SU-DHL-6 (cell line): ENCODE measurements at regions not wholly inside any gene's neighbourhood (a gene's known extent, or its start where the extent isn't known, plus 50 kb on each side); places are given as distances from the start of the nearest gene placed in this dataset.
A peak's percentile ranks its signal among the peaks of the same experiment; 100 is the strongest.

ENCODE experiments used
- H2AFZ ChIP-seq: fragments of 200-600 bp; sonication (generic); 2 replicates; pipeline ENCODE4 v1.6.1; 2014; ENCODE audit warnings: low read depth, mild to moderate bottlenecking, moderate library complexity, mixed read lengths, antibody characterized with exemption, low read length; ENCODE audit not compliant: severe bottlenecking
- H3F3A ChIP-seq: fragments of 200-600 bp; shearing (Covaris generic); 2 replicates; pipeline ENCODE4 v1.6.0; 2016; ENCODE audit warnings: antibody characterized with exemption, mild to moderate bottlenecking; ENCODE audit not compliant: insufficient read depth
- H3K27ac ChIP-seq: fragments of 200-600 bp; sonication (generic); 2 replicates; pipeline ENCODE4 v1.5.1; 2016; ENCODE audit warnings: low read depth, mild to moderate bottlenecking, low read length, moderate library complexity, mixed read lengths
- H3K27me3 ChIP-seq: fragments of 200-600 bp; sonication (generic), shearing (Covaris generic); 2 replicates; pipeline ENCODE4 v1.6.0; 2014; ENCODE audit warnings: mild to moderate bottlenecking, low read length
- H3K36me3 ChIP-seq: fragments of 200-600 bp; sonication (generic); 2 replicates; pipeline ENCODE4 v1.6.1; 2014; ENCODE audit warnings: mild to moderate bottlenecking, low read length, mixed read lengths
- H3K4me2 ChIP-seq: fragments of 300-600, 200-600 bp; shearing (Covaris generic), sonication (generic); 2 replicates; pipeline ENCODE4 v1.6.0; 2014; ENCODE audit warnings: low read length, low read depth, mild to moderate bottlenecking; ENCODE audit not compliant: poor library complexity, severe bottlenecking
- H3K4me3 ChIP-seq: fragments of 200-600 bp; sonication (generic); 2 replicates; pipeline ENCODE4 v1.5.1; 2014; ENCODE audit warnings: antibody characterized with exemption, low read length, mild to moderate bottlenecking, mixed read lengths; ENCODE audit not compliant: insufficient read depth, poor library complexity, severe bottlenecking
- H3K79me2 ChIP-seq: fragments of 200-600 bp; sonication (generic); 2 replicates; pipeline ENCODE4 v1.6.1; 2014; ENCODE audit warnings: mild to moderate bottlenecking, low read length, moderate library complexity; ENCODE audit not compliant: insufficient read depth
- H3K9ac ChIP-seq: fragments of 200-600 bp; sonication (generic); 2 replicates; pipeline ENCODE4 v1.7.0; 2014; ENCODE audit warnings: mild to moderate bottlenecking, low read length
- H3K9me2 ChIP-seq: fragments of 200-600 bp; sonication (generic); replicated peaks from 2 replicates; pipeline ENCODE4 v1.6.1; 2014; ENCODE audit warnings: low read length; ENCODE audit not compliant: insufficient read depth
- H3K9me3 ChIP-seq: fragments of 200-600 bp; sonication (generic); 2 replicates; pipeline ENCODE4 v1.6.1; 2014; ENCODE audit warnings: low read length, mixed read lengths; ENCODE audit not compliant: insufficient read depth
- H4K20me1 ChIP-seq: fragments of 200-600 bp; sonication (generic); 2 replicates; pipeline ENCODE4 v1.6.1; 2014; ENCODE audit warnings: low read depth, mild to moderate bottlenecking, antibody characterized with exemption, low read length, moderate library complexity, mixed read lengths
- EZH2phosphoT487 ChIP-seq: fragments of 200-600 bp; sonication (generic), shearing (Covaris generic); conservative IDR thresholded peaks from 2 replicates; pipeline ENCODE4 v1.6.1; 2018; ENCODE audit warnings: mild to moderate bottlenecking, antibody characterized with exemption, low read length, moderate library complexity, mixed read lengths
- TF ChIP-seq, protein P1 (sequence below): fragments of 200-600 bp; sonication (generic); IDR thresholded peaks from one replicate; pipeline ENCODE4 v1.5.1; 2017; ENCODE audit warnings: antibody characterized with exemption, mild to moderate bottlenecking, low read length, moderate library complexity; ENCODE audit not compliant: insufficient read depth, poor library complexity, severe bottlenecking

DNA sequence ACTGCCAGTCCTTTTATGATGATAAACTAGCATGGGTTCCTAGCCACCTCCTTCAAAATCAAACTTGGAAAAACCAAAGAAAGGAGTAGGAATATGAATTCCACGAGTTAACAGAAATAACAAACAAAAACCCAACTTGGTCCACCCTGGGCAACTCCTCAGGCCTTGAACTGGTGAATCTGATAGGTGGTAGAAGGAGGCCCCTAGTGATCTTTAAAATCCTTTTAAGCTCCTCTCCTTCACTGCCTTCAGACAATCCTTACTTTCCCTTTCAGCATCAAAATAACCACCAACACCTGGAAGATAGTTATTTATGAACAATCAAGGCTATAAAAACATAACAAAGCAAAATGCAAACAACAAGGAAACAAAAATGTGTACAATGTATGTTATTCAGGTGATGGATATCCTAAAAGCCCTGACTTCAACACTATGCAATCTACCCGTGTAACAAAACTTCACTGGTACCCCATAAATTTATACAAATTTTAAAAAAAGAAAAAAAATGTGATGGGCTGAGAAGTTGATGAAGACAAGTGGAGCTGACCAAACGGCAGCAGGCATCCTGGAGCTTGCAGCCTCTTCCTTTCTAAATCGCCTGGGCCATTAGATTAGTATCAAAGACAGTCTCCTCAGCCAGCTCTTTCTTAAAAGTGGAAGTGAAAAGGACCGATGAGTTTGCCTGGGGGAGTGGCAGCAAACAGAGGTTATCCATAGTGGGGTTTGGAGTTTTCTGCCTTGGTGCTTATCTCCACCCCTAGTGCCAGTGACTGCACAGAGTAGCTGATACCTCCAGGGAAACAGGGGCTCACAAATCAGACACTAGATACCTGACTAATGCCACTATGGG, 179.6 kb downstream of the TMA16 start:
- Histone ChIP-seq H3K4me3 (no peak overlapping the region), H3K27me3 (no peaks in the 10 kb centered on the region), H3K9ac (peak overlapping the region; percentile 6; the same call in 1 of the 2 replicates), H3K27ac (peak overlapping the region; percentile 45; the same call in 1 of the 2 replicates), H3F3A (0 out of 2 replicates have a peak, but pooled peaks cover 3% of the 10 kb centered on the region), H3K9me3 (no peaks in the 10 kb centered on the region), H4K20me1 (no peaks in the 10 kb centered on the region), H3K9me2 (no peaks in the 10 kb centered on the region), H3K79me2 (no peaks in the 10 kb centered on the region), H3K36me3 (no peaks in the 10 kb centered on the region), H3K4me2 (peak overlapping the region; percentile 39), H2AFZ (peak overlapping the region; percentile 55)
- TF ChIP-seq, protein P1, sequence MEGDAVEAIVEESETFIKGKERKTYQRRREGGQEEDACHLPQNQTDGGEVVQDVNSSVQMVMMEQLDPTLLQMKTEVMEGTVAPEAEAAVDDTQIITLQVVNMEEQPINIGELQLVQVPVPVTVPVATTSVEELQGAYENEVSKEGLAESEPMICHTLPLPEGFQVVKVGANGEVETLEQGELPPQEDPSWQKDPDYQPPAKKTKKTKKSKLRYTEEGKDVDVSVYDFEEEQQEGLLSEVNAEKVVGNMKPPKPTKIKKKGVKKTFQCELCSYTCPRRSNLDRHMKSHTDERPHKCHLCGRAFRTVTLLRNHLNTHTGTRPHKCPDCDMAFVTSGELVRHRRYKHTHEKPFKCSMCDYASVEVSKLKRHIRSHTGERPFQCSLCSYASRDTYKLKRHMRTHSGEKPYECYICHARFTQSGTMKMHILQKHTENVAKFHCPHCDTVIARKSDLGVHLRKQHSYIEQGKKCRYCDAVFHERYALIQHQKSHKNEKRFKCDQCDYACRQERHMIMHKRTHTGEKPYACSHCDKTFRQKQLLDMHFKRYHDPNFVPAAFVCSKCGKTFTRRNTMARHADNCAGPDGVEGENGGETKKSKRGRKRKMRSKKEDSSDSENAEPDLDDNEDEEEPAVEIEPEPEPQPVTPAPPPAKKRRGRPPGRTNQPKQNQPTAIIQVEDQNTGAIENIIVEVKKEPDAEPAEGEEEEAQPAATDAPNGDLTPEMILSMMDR = no peak
- TF ChIP-seq EZH2phosphoT487 = no peak

- no peak for TF ChIP-seq EZH2phosphoT487
- TF ChIP-seq, protein P1 = peak; percentile 50
- no peak overlapping the region for H3K4me2 ChIP-seq
Measured at GRCh38 chr4:163679189-163679588, 184.7 kb downstream of the TMA16 start.

DNA sequence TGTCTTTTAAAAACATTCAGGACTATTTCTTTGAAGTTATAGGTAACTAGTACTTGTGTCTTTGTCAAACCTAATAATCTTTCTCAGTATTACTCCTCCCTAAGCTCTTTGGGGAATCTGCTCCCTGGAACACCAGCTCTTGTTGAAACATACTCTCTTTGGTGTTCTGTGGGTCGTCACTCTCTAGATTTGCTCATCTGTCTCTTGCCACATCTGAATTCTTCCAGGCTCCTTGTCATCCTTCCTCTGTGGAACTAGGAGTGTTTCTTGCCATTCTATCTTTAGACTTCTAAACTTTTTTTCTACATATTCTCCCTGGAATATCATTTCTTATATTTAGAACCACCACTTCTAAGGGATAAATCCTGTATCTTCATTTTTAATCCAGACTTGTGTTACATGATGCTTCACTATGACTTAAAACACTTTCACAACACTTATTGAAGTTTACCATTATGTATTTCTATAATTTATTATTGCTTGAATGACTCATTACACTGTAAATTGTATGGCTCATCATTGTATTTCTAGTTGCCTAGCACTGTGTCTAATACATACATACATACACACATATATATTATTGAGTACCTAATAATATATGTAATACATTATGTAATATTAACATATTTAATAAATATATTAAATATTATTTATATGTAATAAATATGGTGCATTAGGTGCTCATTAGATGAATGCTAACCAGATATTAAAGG, 186.1 kb downstream of the TMA16 start:
- peak overlapping the region; percentile 72 for H2AFZ ChIP-seq
- H3K36me3 ChIP-seq = no peaks in the 10 kb centered on the region
- no peaks in the 10 kb centered on the region for H4K20me1 ChIP-seq
- no peaks in the 10 kb centered on the region for H3K27me3 ChIP-seq
- no peak overlapping the region for H3K9ac ChIP-seq
- H3K4me3 ChIP-seq = no peak overlapping the region
- H3K4me2 ChIP-seq = no peak overlapping the region
- no peaks in the 10 kb centered on the region for H3K9me3 ChIP-seq
- H3K27ac ChIP-seq = peak overlapping the region; percentile 19
- TF ChIP-seq EZH2phosphoT487 = no peak
- TF ChIP-seq, protein P1 = no peak
- H3F3A ChIP-seq = 0 out of 2 replicates have a peak, but pooled peaks cover 6% of the 10 kb centered on the region
- no peaks in the 10 kb centered on the region for H3K79me2 ChIP-seq
- no peaks in the 10 kb centered on the region for H3K9me2 ChIP-seq

More at GRCh38 chr4:163679189-163679588, 184.7 kb downstream of the TMA16 start:
- Histone ChIP-seq H3K79me2 (no peaks in the 10 kb centered on the region), H3K27ac (no peak overlapping the region), H3K9me3 (no peaks in the 10 kb centered on the region), H3K9me2 (no peaks in the 10 kb centered on the region), H4K20me1 (no peaks in the 10 kb centered on the region), H2AFZ (peak overlapping the region; percentile 81), H3K9ac (no peak overlapping the region), H3K27me3 (no peaks in the 10 kb centered on the region), H3K4me3 (no peak overlapping the region), H3F3A (0 out of 2 replicates have a peak, but pooled peaks cover 6% of the 10 kb centered on the region), H3K36me3 (no peaks in the 10 kb centered on the region)
